ENCODE measurements at regions not wholly inside any gene's neighbourhood (a gene's known extent, or its start where the extent isn't known, plus 50 kb on each side); places are given as distances from the start of the nearest gene placed in this dataset.

DNA sequence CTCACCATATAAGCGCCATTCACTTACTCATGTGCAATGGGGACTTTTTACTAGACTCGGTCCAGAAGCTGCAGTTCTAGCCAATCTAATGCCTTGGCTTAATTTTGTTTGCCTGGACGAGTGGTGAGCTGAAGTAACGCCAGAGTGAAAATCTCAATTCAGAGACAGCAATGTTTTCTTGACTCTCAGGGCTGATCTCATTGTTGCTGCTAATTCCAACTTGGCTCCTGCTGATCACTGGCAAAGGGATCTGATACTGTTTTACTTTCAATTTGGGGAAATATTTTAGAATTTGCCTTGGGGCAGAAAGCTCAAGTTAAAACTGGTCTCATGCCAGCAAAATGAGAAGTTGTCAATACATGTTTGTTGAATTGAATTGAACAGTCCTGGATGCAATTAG, 906.6 kb upstream of the CDH2 start:
- Mint-ChIP-seq H3K36me3 (ENCODE audit: low read depth) (no peaks in the 10 kb centered on the region), H3K4me1 (ENCODE audit: low read depth) (no peaks in the 10 kb centered on the region), H3K27me3 (ENCODE audit: low read depth) (no peaks in the 10 kb centered on the region), H3K27ac (ENCODE audit: unreplicated experiment) (no peak overlapping the region), H3K9me3 (ENCODE audit: low read depth) (no peaks in the 10 kb centered on the region), H3K4me3 (ENCODE audit: unreplicated experiment) (no peak overlapping the region)
- DNase-seq (ENCODE audit: low spot score): no peak
- TF ChIP-seq, protein P1, sequence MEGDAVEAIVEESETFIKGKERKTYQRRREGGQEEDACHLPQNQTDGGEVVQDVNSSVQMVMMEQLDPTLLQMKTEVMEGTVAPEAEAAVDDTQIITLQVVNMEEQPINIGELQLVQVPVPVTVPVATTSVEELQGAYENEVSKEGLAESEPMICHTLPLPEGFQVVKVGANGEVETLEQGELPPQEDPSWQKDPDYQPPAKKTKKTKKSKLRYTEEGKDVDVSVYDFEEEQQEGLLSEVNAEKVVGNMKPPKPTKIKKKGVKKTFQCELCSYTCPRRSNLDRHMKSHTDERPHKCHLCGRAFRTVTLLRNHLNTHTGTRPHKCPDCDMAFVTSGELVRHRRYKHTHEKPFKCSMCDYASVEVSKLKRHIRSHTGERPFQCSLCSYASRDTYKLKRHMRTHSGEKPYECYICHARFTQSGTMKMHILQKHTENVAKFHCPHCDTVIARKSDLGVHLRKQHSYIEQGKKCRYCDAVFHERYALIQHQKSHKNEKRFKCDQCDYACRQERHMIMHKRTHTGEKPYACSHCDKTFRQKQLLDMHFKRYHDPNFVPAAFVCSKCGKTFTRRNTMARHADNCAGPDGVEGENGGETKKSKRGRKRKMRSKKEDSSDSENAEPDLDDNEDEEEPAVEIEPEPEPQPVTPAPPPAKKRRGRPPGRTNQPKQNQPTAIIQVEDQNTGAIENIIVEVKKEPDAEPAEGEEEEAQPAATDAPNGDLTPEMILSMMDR (IDR thresholded peaks at IDR 0.05): no peak

DNA sequence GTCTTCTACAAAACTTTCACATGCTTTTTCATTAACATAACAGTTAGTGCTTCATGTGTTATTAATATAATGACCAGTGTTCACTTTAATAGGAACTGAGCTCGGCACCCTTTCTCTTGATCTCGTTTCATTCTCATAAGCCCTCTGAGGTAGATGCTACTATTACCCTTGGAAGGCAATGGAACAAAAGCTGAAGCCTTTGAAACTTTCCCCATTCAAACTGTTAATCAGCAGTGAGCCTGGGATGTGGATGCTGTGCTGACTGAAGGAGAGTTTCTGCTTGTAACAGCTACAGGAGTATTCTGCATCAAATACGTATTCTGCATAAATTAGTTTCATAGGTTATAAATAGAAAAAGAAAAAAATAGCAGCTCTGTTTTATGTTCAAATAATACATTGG, 904.0 kb upstream of the CDH2 start:
- Mint-ChIP-seq H3K27ac (ENCODE audit: unreplicated experiment) (no peak overlapping the region), H3K9me3 (ENCODE audit: low read depth) (no peaks in the 10 kb centered on the region), H3K4me1 (ENCODE audit: low read depth) (no peaks in the 10 kb centered on the region), H3K4me3 (ENCODE audit: unreplicated experiment) (no peak overlapping the region), H3K27me3 (ENCODE audit: low read depth) (peaks cover 3% of the 10 kb centered on the region), H3K36me3 (ENCODE audit: low read depth) (no peaks in the 10 kb centered on the region)
- TF ChIP-seq, protein P1 (IDR thresholded peaks at IDR 0.05): no peak
- DNase-seq (ENCODE audit: low spot score): no peak

DNA sequence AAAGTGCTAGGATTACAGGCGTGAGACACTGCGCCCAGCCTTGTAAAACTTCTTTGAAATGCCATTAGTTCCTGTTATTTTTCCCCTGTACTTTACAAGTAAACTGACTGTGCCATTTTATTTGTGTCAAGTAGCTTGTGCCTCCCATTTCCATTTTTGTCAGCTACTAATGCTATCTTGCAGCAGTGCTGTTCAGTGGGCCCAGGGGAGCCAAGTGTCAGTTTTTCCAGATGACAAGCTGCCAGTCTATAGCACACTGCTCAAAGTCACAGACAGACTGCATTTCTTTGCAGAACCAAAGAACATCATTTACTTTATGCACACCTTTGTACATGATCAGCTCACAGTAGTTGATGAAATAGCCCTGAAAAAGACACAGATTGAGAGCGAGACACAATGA, 901.3 kb upstream of the CDH2 start:
- H3K36me3 Mint-ChIP-seq (ENCODE audit: low read depth): no peaks in the 10 kb centered on the region
- TF ChIP-seq, protein P1 (IDR thresholded peaks at IDR 0.05): no peak
- H3K9me3 Mint-ChIP-seq (ENCODE audit: low read depth): no peaks in the 10 kb centered on the region
- no peak overlapping the region for H3K27ac Mint-ChIP-seq (ENCODE audit: unreplicated experiment)
- H3K4me3 Mint-ChIP-seq (ENCODE audit: unreplicated experiment): no peak overlapping the region
- no peaks in the 10 kb centered on the region for H3K4me1 Mint-ChIP-seq (ENCODE audit: low read depth)
- DNase-seq (ENCODE audit: low spot score): no peak
- peaks cover 3% of the 10 kb centered on the region for H3K27me3 Mint-ChIP-seq (ENCODE audit: low read depth)

DNA sequence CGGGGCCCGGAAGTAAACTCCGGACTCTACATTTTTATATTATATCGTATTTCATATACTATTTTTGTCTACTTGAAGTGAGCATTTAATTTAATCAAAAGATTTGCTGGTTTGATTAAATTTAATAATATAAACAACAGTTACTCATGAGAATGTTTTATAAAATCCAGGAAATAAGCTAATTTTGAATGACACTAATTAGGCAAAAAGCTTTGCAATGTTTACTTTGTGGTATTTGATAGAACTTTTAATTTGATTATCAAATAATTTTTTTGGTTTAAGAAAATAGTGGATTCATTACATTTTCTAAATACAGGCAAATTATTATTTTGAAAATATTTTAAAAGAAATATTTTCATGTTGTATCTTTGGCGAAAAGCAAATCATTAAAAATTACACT, 900.4 kb upstream of the CDH2 start:
- no peaks in the 10 kb centered on the region for H3K9me3 Mint-ChIP-seq (ENCODE audit: low read depth)
- TF ChIP-seq, protein P1 (IDR thresholded peaks at IDR 0.05): no peak
- no peaks in the 10 kb centered on the region for H3K4me1 Mint-ChIP-seq (ENCODE audit: low read depth)
- H3K27ac Mint-ChIP-seq (ENCODE audit: unreplicated experiment): no peak overlapping the region
- no peaks in the 10 kb centered on the region for H3K36me3 Mint-ChIP-seq (ENCODE audit: low read depth)
- no peak for DNase-seq (ENCODE audit: low spot score)
- no peak overlapping the region for H3K4me3 Mint-ChIP-seq (ENCODE audit: unreplicated experiment)
- H3K27me3 Mint-ChIP-seq (ENCODE audit: low read depth): peaks cover 3% of the 10 kb centered on the region

DNA sequence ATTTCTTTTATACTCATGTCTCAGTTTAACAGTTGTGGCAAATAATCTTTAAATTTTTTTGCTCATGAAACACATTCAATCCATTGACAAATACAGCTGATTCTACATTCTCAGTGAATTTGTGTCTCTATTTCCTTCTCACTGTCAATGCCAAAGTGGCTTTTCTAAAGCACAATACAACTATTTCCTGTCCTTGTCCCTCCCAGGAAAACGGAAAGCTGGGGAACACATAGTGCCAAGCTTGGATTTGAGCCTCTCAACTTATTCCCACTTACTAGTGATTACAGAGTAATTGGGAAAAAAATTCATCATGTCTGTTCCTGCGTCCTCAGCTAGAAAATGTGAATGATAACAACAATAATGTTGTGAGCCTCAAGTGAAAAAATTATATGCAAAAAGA, 899.7 kb upstream of the CDH2 start:
- TF ChIP-seq, protein P1 (IDR thresholded peaks at IDR 0.05): no peak
- DNase-seq (ENCODE audit: low spot score): no peak
- Mint-ChIP-seq H3K27ac (ENCODE audit: unreplicated experiment) (no peak overlapping the region), H3K36me3 (ENCODE audit: low read depth) (no peaks in the 10 kb centered on the region), H3K4me1 (ENCODE audit: low read depth) (no peaks in the 10 kb centered on the region), H3K27me3 (ENCODE audit: low read depth) (peaks cover 3% of the 10 kb centered on the region), H3K9me3 (ENCODE audit: low read depth) (no peaks in the 10 kb centered on the region), H3K4me3 (ENCODE audit: unreplicated experiment) (no peak overlapping the region)
